GM21526 (cell line): ENCODE measurements at regions not wholly inside any gene's neighbourhood (a gene's known extent, or its start where the extent isn't known, plus 50 kb on each side); places are given as distances from the start of the nearest gene placed in this dataset.
"Not testable (repeated sequence)": the region's sequence is repeated elsewhere in the genome, so short reads cannot be mapped to it uniquely, and the experiment has no call there.

Source experiments
- ATAC-seq: cut with Tn5 transposase; IDR thresholded peaks from one replicate; pipeline ENCODE4 v1.9.1; 2021; ENCODE audit warnings: moderate library complexity; ENCODE audit not compliant: unreplicated experiment, low FRiP score

DNA sequence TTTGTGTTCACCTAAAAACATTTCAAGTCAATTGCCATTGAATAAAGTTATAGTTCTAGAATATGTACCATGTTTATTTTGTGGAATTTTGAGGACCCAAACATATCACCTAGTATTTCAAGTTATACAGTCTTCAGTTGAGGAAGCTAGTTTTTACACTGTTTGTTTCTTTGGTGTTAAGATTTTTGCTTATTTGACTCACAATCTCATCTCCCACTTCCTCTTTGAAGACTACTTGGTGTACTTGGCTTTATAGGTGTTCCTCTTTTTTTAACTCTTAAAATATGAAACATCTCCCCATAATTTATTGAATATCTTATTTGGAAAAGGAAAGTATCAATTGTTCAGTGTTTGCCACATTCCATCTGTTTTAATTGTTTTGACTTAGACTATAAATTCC, 675.4 kb downstream of the RAPGEF2 start:
- no peak for ATAC-seq

DNA sequence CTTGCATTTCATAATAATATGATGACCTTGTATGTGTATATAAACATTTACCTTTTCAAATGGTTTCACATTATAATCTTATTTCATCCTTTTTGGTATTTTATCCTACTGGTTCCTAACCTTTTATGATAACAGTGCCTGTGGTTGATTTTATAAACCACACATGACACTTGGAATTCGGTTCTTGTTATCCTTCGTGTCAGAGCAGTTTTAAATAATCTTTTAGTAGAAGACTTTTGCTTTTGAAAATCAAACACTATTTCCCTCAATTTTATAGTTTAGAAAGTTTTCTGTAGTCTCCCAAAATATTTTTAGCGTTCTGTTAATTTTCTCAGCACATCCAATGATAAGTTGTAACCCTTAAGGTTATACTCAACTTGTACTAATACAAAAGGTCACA, 676.8 kb downstream of the RAPGEF2 start:
- no peak for ATAC-seq

DNA sequence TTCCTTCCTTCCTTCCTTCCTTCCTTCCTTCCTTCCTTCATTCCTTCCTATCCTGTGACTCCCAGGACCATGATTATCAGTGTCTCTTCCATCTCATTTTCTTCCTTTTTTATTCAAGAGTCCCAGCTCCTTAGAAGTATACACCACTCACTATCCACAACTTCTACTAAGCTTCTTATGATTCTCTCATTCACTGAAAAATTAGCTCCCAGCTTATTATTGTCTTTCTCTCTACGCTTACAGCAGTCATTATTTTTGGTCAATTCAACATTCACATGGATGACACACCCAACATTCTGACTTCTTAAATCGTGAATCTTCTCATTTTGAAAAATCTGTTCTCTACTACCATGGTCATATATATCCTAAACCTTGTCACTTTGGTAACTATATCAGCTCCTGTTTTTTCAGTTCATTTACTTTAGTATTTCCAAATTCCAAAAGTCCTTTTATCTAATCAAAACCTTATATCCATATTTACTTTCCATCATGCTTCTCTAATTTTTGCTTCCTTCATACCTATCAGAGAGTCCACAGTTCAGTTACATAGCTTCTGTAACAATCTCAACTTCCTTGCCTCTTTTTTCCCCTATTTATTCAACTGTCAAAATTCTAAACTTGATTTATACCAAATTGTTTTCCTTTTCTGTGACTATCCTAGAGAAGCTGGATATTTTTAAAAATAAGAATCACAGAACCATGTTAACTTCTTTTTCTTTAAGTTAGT, 677.5 kb downstream of the RAPGEF2 start:
- no peak for ATAC-seq

DNA sequence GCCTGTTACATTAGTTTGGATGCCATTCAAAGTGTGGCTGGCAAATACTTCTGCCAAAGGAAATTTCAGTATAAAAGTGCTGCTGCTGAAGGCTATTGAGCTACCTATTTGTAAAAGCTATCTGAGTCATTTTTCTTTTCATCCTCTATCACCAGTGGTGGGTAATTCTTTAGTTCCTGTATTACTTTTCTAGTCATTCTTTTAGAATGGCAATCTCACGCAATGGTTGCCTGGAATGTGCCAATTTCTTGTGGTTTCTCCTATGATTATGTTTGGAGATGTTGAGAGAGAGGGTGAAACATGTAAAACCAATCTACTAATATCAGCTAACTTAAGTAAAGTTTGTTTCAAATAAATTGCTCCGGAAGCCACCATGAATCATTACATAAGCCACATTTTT, 685.0 kb downstream of the RAPGEF2 start:
- ATAC-seq, result no peak

DNA sequence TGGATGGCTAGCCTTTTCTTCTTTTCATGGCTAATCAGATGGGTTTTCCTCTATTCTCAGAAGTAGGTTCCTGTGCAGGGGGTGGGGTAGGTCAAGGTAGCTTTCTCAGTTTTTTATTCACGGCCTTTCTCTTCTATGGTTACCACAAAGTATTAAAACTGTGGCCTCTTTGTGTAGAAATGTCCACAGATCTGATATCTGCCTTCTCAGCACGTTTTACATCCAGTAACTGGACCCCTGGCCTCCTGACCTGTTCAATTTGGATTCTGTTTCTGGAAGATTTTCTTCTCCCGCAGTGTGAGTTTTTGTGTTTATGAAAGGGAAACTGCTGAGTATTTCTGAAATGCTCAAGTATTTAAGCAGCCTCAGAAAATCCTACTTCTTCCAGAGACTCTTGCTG, 688.5 kb downstream of the RAPGEF2 start:
- ATAC-seq, result no peak

DNA sequence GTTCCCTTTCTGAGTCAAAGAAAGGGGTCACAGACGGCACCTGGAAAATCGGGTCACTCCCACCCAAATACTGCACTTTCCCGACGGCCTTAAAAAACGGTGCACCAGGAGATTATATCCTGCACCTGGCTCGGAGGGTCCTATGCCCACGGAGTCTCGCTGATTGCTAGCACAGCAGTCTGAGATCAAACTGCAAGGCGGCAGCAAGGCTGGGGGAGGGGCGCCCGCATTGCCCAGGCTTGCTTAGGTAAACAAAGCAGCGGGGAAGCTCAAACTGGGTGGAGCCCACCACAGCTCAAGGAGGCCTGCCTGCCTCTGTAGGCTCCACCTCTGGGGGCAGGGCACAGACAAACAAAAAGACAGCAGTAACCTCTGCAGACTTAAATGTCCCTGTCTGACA, 701.7 kb downstream of the RAPGEF2 start:
- not testable (repeated sequence) for ATAC-seq

DNA sequence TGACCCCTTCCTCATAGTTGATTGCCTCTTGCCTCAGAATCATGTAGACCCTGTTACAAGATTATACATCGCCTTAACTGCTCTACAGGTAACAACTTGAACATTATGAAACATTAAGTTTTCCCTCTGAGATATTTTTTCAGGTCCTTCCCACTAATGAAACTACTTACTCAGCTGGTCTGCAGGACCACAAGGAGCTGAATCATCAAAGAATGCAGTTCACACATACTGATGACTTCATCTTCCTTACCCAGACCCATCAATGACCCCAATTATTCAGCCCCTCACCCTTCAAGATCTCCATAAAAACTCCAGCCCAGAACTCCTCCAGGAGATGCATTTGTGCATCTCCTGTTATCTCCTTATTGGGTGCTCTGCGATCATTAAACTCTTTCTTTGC, 720.9 kb downstream of the RAPGEF2 start:
- no peak for ATAC-seq

DNA sequence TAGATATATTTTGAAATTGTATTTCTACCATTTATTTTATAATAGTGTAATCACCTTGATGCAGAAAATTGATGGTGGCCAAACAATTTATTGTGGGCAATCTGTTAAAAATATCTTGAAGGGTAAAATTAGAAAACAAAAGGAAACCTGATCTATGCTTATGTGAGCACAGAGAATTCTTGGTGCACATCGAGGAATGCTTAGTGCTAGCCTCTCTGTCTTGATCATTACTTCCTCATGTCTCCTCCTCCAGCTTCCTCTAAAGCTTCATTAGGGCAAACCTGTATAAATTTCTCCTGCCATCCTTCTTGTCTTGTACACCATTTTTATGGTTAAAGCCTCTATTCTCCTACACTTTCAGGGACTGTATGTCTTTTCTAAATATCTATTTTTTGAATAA, 725.8 kb downstream of the RAPGEF2 start:
- no peak for ATAC-seq

DNA sequence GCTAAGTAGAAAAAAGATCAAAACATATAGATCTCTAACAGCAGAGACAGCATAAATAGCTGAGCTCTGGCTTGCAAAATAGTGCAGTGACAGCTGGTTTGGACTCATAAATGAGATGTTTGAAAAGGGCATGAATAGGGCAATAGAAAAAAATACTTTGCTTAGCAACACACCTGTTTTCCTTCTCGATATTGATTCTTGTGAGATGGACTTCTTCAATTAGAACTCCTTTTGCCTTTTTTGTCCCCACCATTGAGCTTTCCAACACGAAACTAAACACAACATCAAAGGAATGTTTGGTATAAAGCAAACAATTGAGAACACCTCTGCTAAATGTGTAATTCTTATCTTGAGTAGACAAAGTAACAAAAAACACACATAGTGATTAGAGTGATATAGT, 726.3 kb downstream of the RAPGEF2 start:
- no peak for ATAC-seq

DNA sequence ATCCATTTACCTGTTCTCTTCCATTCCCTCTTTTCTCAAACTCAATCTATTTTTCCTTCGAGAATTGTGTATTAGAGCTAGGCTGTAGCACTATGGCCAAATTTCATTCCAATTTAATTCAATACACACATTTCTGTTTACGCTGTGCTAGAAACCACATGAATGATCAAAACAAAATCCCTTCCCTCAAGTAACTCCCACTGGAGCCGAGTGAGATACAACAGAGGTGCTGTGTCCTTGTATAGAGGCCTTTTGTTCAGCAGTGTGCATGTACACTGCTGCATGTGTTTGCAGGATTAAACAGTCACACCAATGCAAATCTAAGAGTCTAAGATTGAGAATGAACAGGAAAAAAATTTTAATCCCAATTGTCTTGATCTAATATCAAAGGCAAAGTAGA, 734.2 kb downstream of the RAPGEF2 start:
- ATAC-seq, result no peak

DNA sequence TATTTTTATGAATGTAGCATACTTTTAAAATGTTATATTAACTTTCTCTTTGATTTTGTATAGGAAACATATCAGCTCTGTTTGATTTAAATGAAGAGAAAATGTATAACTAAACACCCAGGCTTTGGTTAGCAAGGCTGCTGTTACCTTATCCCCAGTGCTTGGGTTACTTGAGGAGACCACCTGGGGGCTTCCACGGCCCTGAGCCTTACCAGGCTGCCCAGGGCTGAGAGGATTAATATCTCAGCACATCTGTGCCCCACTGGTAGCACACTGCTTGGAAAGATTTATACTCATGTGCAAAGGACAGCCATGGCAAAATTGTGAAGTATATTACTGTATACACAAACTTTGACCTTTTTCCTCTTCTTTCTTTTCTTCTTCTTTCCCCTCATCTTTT, 752.9 kb downstream of the RAPGEF2 start:
- ATAC-seq, result no peak

DNA sequence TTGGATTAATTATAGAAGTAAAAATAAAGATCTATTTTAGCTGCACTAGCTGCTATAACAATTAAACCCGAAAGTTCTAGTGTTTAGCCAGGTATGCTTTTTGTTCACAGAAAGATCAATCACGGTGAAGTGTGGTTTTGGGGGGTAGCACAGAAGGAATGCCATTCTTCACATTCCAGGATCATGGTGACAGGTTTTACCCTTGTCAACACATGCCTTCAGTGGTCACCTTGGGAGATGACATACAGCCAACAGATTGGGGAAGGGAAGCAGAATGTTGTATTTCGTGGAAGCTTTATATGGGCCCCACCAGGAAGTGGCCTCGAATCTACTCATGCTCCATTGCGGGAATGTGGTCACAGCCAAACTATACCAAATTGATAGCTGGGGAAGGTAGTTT, 753.6 kb downstream of the RAPGEF2 start:
- no peak for ATAC-seq

DNA sequence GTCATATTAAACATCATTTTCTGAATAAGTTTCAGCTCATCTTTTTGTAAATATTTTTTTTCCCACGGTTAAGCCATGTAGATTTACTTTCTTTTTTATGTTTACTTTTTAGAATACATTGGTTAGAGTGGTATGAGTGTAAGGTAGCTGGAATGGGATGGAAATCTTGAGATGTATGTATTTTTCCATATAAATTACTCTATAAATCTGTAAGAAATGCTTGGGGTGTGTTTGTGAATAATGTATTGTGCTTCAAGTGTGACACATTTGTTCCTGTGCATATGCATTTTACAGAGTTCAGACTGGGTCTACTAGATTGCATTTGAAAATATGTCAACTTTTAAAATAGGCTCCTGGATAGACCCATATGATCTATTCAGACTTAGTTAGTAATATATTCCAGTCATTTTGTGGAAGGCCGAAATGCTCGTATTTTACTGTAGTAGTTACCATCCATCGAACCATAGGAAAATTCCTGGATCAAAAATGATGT, 756.8 kb downstream of the RAPGEF2 start:
- no peak for ATAC-seq

DNA sequence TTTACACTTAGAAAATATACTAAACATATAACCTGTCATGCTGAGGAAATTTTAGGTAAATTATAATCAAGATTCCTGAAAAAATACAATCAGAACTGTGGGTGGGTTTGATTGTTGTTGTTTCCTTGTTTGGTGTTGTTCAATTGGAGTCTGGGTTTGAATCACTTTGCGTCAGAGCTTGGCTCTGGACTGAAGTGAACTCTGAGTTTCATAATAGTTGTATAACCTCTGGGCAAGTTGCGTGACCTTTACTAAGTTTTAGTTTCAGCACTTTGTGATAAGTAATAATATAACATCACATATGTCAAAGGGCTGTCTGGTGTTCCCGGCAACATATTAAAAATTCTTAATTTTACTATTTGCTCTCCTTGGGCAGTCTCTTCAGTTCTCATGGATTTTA, 758.1 kb downstream of the RAPGEF2 start:
- ATAC-seq, result no peak

DNA sequence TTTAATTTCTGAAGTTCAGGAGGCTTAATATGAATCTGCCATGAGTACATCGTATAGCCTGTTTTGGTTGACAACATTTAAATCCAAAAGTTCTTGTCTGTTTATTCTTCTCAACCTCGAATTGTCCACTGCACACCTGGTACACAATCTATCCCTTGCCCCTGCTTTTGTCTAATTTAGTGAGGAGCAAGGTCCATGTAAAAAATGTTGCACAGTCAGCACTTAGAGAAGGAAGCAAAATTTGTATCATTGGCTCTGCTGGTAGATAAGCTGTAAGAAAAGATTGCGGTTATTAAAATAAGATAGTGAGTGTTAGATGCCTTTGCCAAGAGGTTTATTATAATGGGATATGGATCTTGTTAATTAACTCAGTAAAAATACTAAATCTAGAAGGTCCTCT, 761.5 kb downstream of the RAPGEF2 start:
- ATAC-seq, result no peak

DNA sequence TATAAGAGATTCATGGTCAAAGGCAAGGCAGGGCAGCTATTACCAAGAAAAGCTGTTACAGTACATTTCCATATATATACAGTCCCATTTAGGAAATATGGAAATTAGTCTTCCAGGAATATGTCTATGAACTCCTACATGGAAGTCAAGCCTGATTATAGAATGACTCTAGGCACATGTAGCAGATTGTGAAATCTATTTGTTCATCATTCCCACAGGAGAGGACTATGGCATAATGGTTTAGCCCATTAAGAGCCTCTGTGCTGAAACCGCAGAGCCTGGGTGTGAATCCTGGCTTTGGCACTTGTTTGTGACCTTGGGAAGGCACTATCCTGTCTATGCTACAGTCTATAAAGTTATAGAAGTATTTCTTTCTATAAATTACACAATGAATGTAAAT, 764.8 kb downstream of the RAPGEF2 start:
- no peak for ATAC-seq

DNA sequence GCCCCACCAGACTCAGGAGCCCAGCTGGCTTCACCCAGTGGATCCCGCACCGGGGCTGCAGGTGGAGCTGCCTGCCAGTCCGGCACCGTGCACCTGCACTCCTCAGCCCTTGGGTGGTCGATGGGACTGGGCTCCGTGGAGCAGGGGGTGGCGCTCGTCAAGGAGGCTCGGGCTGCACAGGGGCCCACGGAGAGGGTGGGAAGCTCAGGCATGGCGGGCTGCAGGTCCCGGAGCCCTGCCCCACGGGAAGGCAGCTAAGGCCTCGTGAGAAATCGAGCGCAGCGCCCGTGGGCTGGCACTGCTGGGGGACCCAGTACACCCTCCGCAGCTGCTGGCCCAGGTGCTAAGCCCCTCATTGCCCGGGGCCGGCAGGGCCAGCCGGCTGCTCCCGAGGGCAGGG, 766.1 kb downstream of the RAPGEF2 start:
- ATAC-seq, result not testable (repeated sequence)

DNA sequence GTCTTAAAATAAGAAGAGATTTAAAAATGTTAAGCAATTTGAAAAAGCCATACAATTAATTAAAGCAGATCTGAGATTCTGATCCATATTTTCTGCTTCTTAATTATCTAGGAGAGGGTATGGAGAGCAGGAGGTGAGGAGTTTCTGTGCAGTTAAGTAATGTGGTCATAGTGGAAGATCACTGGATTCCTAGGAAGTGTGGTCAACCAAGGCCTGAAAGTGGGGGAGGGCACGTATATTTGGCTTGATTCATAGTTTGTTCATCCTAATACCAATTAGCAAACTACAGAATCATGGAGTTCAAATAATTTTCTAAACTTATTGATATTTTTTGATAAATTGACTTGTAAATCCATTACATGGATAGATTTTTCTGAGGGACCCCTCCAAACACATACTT, 768.3 kb downstream of the RAPGEF2 start:
- ATAC-seq, result no peak

DNA sequence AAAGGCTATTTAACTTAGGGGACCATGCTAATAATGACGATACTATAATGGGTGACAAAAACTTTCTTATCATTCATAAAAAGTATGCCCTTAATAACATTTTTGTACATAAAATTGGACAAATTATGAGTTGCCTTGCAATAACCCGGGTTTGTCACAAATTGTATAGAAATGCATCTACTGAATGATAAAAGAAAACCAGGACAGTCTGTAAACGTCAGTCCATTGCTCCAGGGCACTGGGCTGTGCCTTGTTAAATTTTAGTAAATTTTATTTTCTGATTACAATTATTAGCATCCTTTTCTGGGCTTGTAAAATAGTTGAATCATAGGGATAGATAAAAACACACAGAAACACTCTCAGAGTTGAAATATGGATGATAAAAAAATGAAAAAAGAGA, 778.3 kb downstream of the RAPGEF2 start:
- ATAC-seq, result no peak

DNA sequence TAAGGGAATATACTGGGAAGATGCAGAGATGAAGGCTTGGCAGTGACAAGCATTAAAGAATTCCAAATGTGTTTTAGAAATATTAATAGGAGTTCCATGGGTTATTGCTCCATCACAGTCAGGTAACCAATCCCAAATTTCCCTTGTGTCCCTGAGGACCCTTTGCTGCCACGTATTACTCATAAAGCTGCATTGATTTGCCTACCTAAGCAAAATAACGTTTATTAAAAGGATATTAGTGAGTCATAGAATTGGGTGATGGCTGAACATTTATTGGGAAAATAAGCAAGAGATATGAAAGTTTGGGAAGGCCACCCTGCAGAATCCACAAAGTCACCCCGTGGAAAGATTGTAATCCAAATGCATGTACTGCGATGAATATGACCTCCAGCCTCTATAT, 782.1 kb downstream of the RAPGEF2 start:
- no peak for ATAC-seq

DNA sequence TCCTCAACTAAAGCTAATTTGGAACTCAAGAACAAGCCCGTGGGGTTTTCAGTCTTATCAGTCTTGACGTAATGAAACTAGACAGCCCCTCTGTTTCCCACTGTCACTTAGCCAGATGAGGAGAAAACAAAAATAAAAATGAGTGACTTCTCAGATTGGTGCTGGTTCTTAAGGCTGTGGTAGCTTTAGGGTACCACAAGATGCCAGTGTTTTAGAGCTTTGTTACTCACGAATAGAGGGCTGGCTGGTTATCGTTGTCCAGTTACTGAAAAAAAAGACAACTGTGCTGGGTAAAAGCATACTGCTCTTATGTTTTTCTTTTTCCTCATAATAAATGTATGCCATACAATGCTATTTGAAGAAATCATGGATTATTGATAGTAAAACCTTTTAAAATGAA, 796.7 kb downstream of the RAPGEF2 start:
- no peak for ATAC-seq

DNA sequence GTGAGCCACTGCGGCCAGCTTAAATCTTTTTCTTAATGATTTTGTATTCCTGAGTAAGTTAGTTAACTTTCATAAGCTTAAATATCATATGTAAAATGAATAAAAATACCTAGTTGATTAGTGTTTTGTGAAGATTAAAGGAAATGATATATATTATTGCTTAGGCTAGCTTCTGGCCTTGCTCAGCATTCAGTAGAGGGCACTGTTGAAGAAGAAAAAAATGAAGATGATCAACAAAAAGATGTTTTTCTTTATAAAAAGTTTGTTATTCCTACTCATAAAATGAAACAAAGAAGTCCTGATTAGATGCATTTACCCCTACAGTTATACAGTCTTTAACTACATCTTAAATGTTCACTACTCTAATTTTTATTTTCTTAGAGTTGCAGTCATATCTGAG, 797.7 kb downstream of the RAPGEF2 start:
- ATAC-seq, result no peak

DNA sequence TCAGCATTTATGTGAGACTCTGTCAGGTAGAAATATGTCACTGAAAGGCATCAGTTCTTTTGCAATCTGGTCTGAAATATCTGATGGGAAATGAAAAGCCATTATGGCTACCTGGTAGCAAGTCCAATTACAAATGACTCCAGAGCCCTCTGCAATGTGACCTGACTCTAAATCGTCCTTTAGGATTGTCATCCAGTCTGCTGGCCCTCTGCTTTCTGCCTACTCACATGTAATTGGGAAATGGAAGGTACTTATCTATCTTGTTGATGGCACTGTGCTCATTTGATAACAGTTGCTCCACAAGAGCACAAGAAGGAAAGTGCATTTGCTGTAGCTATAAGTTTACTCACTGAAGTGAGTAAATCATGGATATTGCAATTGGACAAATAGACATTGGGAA, 799.8 kb downstream of the RAPGEF2 start:
- no peak for ATAC-seq
